Natural killer cell (primary cell): ENCODE measurements at regions not wholly inside any gene's neighbourhood (a gene's known extent, or its start where the extent isn't known, plus 50 kb on each side); places are given as distances from the start of the nearest gene placed in this dataset.

Experiments
- ATAC-seq, 3 donors: fragments of 150-1000 bp in 2 of 3; fragments of 200-7000 bp in 1 of 3; cut with Tn5 transposase; 1 replicate in 1 of 3; 2 replicates in 2 of 3; pipeline ENCODE4 v1.10.0; 2021; ENCODE audit warnings: mild to moderate bottlenecking in 2 of 3, moderate library complexity in 2 of 3
- DNase-seq, 2 donors: peaks; one replicate each; pipeline versions ENCODE4 v3.0.0 to v3.0.0-alpha.2; 2013 to 2021; ENCODE audit warnings: mixed read lengths in 1 of 2
- H3K27ac ChIP-seq: one replicate; pipeline ENCODE4 v1.5.1; 2013; ENCODE audit warnings: mild to moderate bottlenecking, low read length
- H3K27me3 ChIP-seq: one replicate; pipeline ENCODE4 v1.6.1; 2013; ENCODE audit warnings: low read length; ENCODE audit not compliant: control insufficient read depth, insufficient read depth
- H3K36me3 ChIP-seq: one replicate; pipeline ENCODE4 v1.6.1; 2013; ENCODE audit warnings: low read length; ENCODE audit not compliant: control insufficient read depth, insufficient read depth
- H3K4me1 ChIP-seq: one replicate; pipeline ENCODE4 v1.6.1; 2013; ENCODE audit warnings: low read length; ENCODE audit not compliant: control insufficient read depth, insufficient read depth
- H3K4me3 ChIP-seq: one replicate; pipeline ENCODE4 v1.5.1; 2013; ENCODE audit warnings: low read length
- H3K9me3 ChIP-seq: one replicate; pipeline ENCODE4 v1.6.1; 2013; ENCODE audit warnings: low read length; ENCODE audit not compliant: control insufficient read depth, insufficient read depth
- H3K27ac Mint-ChIP-seq, 2 donors: one replicate each; pipeline ENCODE4 v1.8.0; 2022; ENCODE audit warnings: mild to moderate bottlenecking in 2 of 2, mixed read lengths in 2 of 2, moderate library complexity in 1 of 2
- H3K27me3 Mint-ChIP-seq, 2 donors: one replicate each; pipeline ENCODE4 v1.8.0; 2022; ENCODE audit warnings: low read depth in 2 of 2, mixed read lengths in 2 of 2
- H3K36me3 Mint-ChIP-seq: one replicate; pipeline ENCODE4 v1.8.0; 2022; ENCODE audit warnings: mixed read lengths
- H3K4me1 Mint-ChIP-seq, 2 donors: one replicate each; pipeline ENCODE4 v1.8.0; 2022; ENCODE audit warnings: mixed read lengths in 2 of 2
- H3K4me3 Mint-ChIP-seq: one replicate; pipeline ENCODE4 v1.8.0; 2022; ENCODE audit warnings: mild to moderate bottlenecking, moderate library complexity, mixed read lengths
- H3K9me3 Mint-ChIP-seq, 2 donors: one replicate each; pipeline ENCODE4 v1.8.0; 2022; ENCODE audit warnings: mixed read lengths in 2 of 2
- WGBS: methylation state at CpG from one replicate; pipeline ENCODE4 v1.1.7; 2013; ENCODE audit warnings: missing lambda C conversion rate; ENCODE audit not compliant: insufficient coverage; 5-methylcytosine and 5-hydroxymethylcytosine counted together
- intact Hi-C: fragments of 100-400 bp; cut with micrococcal nuclease; formaldehyde crosslinking; loops from one replicate; pipeline ENCODE4 v1.14.2; 2022
- TF ChIP-seq, protein P1 (sequence below): fragments of 200-600 bp; IDR thresholded peaks from one replicate; pipeline ENCODE4 v1.8.0; 2022; ENCODE audit warnings: antibody characterized with exemption

DNA sequence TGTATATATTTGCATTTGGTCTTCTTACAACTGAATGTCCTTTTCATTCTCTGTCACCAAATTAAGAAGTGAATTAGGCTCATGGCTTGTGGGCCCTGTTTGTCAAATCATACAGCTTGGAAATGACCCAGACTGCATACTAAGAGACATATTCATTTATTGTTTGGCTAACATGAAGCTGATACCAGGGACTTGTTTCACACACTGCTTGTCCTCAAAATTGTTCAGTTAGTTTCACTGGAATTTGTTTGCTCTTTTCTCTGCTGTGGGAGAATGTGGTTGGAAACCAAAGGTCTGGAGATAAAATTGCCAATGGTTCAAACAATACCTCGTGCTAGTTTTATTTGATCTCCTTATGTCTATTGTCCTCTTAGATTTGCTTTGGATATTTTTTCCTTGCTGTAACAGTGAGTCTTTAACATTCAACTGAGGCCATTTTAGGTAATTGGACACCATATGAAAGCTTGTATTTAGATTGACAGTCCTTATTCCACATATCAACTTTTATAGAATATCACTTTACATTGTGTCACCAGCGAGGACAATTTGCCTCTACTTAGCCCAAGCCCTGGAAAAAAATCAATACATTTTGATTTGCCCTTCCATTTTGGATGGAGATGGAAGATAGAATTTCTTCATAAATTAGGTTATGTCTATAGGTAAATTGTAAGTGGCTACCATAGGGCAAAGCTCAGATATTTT lies 144.3 kb upstream of the MTAP start:
- Histone ChIP-seq H3K4me3 (no peak overlapping the region), H3K9me3 (no peaks in the 10 kb centered on the region), H3K27ac (no peak overlapping the region), H3K4me1 (no peaks in the 10 kb centered on the region), H3K36me3 (no peaks in the 10 kb centered on the region), H3K27me3 (peaks cover 5% of the 10 kb centered on the region)
- no peaks in the 10 kb centered on the region for H3K4me1 Mint-ChIP-seq
- no peak overlapping the region for H3K4me3 Mint-ChIP-seq
- no peak for ATAC-seq
- peaks cover 18 to 46% of the 10 kb centered on the region in 2 donors for H3K27me3 Mint-ChIP-seq
- TF ChIP-seq, protein P1, sequence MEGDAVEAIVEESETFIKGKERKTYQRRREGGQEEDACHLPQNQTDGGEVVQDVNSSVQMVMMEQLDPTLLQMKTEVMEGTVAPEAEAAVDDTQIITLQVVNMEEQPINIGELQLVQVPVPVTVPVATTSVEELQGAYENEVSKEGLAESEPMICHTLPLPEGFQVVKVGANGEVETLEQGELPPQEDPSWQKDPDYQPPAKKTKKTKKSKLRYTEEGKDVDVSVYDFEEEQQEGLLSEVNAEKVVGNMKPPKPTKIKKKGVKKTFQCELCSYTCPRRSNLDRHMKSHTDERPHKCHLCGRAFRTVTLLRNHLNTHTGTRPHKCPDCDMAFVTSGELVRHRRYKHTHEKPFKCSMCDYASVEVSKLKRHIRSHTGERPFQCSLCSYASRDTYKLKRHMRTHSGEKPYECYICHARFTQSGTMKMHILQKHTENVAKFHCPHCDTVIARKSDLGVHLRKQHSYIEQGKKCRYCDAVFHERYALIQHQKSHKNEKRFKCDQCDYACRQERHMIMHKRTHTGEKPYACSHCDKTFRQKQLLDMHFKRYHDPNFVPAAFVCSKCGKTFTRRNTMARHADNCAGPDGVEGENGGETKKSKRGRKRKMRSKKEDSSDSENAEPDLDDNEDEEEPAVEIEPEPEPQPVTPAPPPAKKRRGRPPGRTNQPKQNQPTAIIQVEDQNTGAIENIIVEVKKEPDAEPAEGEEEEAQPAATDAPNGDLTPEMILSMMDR: no peak
- no peak for DNase-seq
- peaks cover 0 to 2% of the 10 kb centered on the region in 2 donors for H3K9me3 Mint-ChIP-seq
- H3K36me3 Mint-ChIP-seq: no peaks in the 10 kb centered on the region
- WGBS: 85% methylated on average over 1 of the region's 2 CpGs
- H3K27ac Mint-ChIP-seq: no peak overlapping the region
- intact Hi-C loops: no loop called here

DNA sequence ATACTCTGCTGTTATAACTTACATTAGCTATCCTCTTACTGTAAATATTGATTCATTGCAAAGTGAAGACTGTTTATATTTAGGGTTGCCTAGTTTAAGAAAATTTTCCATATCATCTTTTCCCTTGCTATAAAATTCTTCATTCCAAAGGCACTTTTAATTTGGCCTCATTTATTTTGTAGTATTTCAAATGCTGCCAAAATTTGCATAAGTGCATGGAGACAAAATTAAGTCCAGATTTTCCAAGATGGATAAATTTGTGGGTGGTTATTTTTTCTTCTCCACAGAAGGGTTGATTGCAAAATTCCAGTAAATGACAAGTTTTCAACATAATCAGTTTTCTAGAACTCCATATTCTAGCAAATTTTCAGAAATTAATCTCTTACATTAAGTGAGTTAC lies 141.5 kb upstream of the MTAP start:
- Mint-ChIP-seq H3K36me3 (no peaks in the 10 kb centered on the region), H3K4me1 (no peaks in the 10 kb centered on the region), H3K27ac (no peak overlapping the region), H3K9me3 (peaks cover 0 to 2% of the 10 kb centered on the region in 2 donors), H3K4me3 (no peak overlapping the region), H3K27me3 (peaks cover 18 to 55% of the 10 kb centered on the region in 2 donors)
- Histone ChIP-seq H3K9me3 (no peaks in the 10 kb centered on the region), H3K4me3 (no peak overlapping the region), H3K36me3 (no peaks in the 10 kb centered on the region), H3K4me1 (no peaks in the 10 kb centered on the region), H3K27me3 (no peaks in the 10 kb centered on the region), H3K27ac (no peak overlapping the region)
- TF ChIP-seq, protein P1: no peak
- ATAC-seq (no peak), DNase-seq (no peak)
- intact Hi-C loops: no loop called here

DNA sequence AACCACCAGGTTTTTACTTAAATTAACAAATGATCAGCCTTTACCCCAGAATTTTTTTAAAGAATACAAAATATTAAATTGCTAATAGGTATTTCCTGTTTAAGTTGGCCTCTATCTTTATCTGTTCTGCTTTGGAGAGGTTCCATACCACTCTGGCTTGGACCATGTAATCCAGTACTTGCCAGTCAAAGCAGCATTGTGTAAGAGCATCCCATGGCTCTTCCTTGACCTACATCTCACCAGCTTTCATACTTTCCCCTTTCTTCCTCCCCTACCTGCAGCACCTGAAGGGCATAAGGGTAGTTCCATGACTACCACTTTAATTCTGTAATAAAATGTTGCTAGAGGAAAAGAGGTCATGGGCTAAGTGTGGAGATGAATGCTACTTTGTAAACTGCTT lies 140.8 kb upstream of the MTAP start:
- Mint-ChIP-seq H3K27ac (no peak overlapping the region), H3K4me3 (no peak overlapping the region), H3K4me1 (no peaks in the 10 kb centered on the region), H3K36me3 (no peaks in the 10 kb centered on the region), H3K27me3 (peaks cover 18 to 48% of the 10 kb centered on the region in 2 donors), H3K9me3 (peaks cover 0 to 2% of the 10 kb centered on the region in 2 donors)
- H3K4me3 ChIP-seq: no peak overlapping the region
- no peaks in the 10 kb centered on the region for H3K4me1 ChIP-seq
- H3K27me3 ChIP-seq: no peaks in the 10 kb centered on the region
- ATAC-seq (no peak), DNase-seq (no peak)
- H3K27ac ChIP-seq: no peak overlapping the region
- H3K9me3 ChIP-seq: no peaks in the 10 kb centered on the region
- intact Hi-C loops: no loop called here
- TF ChIP-seq, protein P1: no peak
- no peaks in the 10 kb centered on the region for H3K36me3 ChIP-seq

DNA sequence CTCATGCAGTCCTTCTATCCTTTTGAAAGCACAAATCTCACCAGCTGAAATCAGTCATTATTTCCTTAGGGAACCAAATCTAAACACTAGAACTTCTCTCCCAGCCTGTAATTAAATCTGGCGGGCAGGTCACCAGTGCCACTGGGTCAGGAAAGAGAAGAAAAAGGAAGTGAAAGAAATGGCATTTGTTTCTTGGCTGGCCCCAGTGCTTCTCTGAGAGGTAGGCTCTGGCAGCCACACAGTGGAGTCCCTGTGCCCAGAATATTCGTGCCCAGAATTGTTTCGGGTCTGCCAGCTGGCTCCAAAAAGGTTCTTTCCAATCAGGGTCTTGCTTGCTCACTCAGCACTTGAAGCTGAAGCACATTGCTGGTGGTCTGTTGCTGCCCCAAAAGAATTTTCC lies 133.9 kb upstream of the MTAP start:
- intact Hi-C loops: no loop called here
- Mint-ChIP-seq H3K9me3 (no peaks in the 10 kb centered on the region), H3K4me1 (peaks cover 6% of the 10 kb centered on the region in 2 donors), H3K4me3 (no peak overlapping the region), H3K27ac (no peak overlapping the region), H3K36me3 (no peaks in the 10 kb centered on the region), H3K27me3 (peaks cover 16 to 55% of the 10 kb centered on the region in 2 donors)
- Histone ChIP-seq H3K36me3 (no peaks in the 10 kb centered on the region), H3K27ac (no peak overlapping the region), H3K4me3 (no peak overlapping the region), H3K9me3 (no peaks in the 10 kb centered on the region), H3K27me3 (no peaks in the 10 kb centered on the region), H3K4me1 (no peaks in the 10 kb centered on the region)
- 95% methylated on average over 3 of the region's 3 CpGs for WGBS
- TF ChIP-seq, protein P1: no peak
- no peak for DNase-seq
- ATAC-seq: no peak
